HL-60 (cell line): ENCODE measurements at regions not wholly inside any gene's neighbourhood (a gene's known extent, or its start where the extent isn't known, plus 50 kb on each side); places are given as distances from the start of the nearest gene placed in this dataset.

Experiments used
- DNase-seq, 2 experiments: peaks; one replicate each; pipeline ENCODE4 v3.0.0-alpha.2; 2010 to 2020; ENCODE audit warnings: low read depth in 1 of 2, low spot score in 1 of 2
- H3K27ac ChIP-seq: fragments of 250-450 bp; sonication (Bioruptor Pico); replicated peaks from 2 replicates; pipeline ENCODE4 v1.5.1; 2020; ENCODE audit warnings: mild to moderate bottlenecking, moderate library complexity
- H3K27me3 ChIP-seq: fragments of 250-450 bp; sonication (Bioruptor Pico); 2 replicates; pipeline ENCODE4 v1.5.1; 2021; ENCODE audit warnings: mild to moderate bottlenecking, moderate library complexity; ENCODE audit not compliant: insufficient read depth, poor library complexity, severe bottlenecking
- H3K4me3 ChIP-seq: replicated peaks from 2 replicates; pipeline ENCODE4 v1.5.1; 2011; ENCODE audit warnings: mild to moderate bottlenecking, control low read depth, low read length; ENCODE audit not compliant: insufficient read depth
- GABPA ChIP-seq: IDR thresholded peaks from 2 replicates; pipeline ENCODE4 v1.6.1; 2012; ENCODE audit warnings: low read depth
- POLR2AphosphoS5 ChIP-seq: IDR thresholded peaks from 2 replicates; pipeline ENCODE4 v1.6.1; 2012; ENCODE audit warnings: low read depth
- SPI1 ChIP-seq: IDR thresholded peaks from 2 replicates; pipeline ENCODE4 v1.6.1; 2012; ENCODE audit warnings: low read depth, mild to moderate bottlenecking, borderline replicate concordance
- TF ChIP-seq, protein P1 (sequence below): IDR thresholded peaks from 2 replicates; pipeline ENCODE4 v1.6.1; 2012; ENCODE audit warnings: low read depth; ENCODE audit not compliant: insufficient replicate concordance
- TF ChIP-seq, protein P2 (sequence below): IDR thresholded peaks from one replicate; pipeline ENCODE4 v1.5.1; 2011; ENCODE audit warnings: low read length, control low read depth, inconsistent platforms; ENCODE audit not compliant: insufficient read depth

DNA sequence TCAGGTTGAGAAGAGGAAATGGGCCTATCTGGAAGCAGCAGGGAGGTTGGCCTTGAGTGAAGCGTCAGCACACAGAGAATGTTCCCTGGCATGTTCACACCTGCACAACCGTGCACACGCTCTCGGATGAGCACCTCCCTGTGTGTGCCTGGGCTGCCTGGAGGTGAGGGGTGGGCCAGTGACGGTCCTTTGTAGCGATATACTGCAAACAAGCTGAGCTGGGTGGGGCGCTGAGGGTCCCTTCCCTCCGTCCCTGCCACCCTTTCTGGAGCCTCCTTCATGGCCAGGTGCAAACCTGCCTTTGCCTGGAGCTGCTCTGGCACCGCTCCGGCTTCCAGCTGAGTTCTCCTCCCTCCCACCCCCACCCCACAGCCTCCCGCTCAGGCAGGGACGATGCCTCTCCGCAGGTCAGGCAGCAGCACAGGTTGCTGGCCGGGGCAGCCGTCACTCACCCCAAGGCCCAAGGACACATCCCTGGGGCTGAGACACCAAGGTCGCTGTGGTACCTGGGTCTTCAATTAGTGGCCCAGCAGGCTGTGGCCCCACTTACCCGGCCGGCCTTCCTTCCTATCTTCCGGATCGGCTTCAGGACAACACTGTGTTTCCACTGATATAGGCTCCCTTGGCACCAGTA lies 111.6 kb downstream of the ERMARD start:
- Histone ChIP-seq H3K27ac (no peak overlapping the region), H3K27me3 (no peaks in the 10 kb centered on the region), H3K4me3 (no peak overlapping the region)
- TF ChIP-seq, protein P1, sequence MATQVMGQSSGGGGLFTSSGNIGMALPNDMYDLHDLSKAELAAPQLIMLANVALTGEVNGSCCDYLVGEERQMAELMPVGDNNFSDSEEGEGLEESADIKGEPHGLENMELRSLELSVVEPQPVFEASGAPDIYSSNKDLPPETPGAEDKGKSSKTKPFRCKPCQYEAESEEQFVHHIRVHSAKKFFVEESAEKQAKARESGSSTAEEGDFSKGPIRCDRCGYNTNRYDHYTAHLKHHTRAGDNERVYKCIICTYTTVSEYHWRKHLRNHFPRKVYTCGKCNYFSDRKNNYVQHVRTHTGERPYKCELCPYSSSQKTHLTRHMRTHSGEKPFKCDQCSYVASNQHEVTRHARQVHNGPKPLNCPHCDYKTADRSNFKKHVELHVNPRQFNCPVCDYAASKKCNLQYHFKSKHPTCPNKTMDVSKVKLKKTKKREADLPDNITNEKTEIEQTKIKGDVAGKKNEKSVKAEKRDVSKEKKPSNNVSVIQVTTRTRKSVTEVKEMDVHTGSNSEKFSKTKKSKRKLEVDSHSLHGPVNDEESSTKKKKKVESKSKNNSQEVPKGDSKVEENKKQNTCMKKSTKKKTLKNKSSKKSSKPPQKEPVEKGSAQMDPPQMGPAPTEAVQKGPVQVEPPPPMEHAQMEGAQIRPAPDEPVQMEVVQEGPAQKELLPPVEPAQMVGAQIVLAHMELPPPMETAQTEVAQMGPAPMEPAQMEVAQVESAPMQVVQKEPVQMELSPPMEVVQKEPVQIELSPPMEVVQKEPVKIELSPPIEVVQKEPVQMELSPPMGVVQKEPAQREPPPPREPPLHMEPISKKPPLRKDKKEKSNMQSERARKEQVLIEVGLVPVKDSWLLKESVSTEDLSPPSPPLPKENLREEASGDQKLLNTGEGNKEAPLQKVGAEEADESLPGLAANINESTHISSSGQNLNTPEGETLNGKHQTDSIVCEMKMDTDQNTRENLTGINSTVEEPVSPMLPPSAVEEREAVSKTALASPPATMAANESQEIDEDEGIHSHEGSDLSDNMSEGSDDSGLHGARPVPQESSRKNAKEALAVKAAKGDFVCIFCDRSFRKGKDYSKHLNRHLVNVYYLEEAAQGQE: no peak
- no peak for TF ChIP-seq GABPA
- no peak for TF ChIP-seq POLR2AphosphoS5
- TF ChIP-seq, protein P2, sequence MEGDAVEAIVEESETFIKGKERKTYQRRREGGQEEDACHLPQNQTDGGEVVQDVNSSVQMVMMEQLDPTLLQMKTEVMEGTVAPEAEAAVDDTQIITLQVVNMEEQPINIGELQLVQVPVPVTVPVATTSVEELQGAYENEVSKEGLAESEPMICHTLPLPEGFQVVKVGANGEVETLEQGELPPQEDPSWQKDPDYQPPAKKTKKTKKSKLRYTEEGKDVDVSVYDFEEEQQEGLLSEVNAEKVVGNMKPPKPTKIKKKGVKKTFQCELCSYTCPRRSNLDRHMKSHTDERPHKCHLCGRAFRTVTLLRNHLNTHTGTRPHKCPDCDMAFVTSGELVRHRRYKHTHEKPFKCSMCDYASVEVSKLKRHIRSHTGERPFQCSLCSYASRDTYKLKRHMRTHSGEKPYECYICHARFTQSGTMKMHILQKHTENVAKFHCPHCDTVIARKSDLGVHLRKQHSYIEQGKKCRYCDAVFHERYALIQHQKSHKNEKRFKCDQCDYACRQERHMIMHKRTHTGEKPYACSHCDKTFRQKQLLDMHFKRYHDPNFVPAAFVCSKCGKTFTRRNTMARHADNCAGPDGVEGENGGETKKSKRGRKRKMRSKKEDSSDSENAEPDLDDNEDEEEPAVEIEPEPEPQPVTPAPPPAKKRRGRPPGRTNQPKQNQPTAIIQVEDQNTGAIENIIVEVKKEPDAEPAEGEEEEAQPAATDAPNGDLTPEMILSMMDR: no peak
- no peak for TF ChIP-seq SPI1
- DNase-seq: no peak

DNA sequence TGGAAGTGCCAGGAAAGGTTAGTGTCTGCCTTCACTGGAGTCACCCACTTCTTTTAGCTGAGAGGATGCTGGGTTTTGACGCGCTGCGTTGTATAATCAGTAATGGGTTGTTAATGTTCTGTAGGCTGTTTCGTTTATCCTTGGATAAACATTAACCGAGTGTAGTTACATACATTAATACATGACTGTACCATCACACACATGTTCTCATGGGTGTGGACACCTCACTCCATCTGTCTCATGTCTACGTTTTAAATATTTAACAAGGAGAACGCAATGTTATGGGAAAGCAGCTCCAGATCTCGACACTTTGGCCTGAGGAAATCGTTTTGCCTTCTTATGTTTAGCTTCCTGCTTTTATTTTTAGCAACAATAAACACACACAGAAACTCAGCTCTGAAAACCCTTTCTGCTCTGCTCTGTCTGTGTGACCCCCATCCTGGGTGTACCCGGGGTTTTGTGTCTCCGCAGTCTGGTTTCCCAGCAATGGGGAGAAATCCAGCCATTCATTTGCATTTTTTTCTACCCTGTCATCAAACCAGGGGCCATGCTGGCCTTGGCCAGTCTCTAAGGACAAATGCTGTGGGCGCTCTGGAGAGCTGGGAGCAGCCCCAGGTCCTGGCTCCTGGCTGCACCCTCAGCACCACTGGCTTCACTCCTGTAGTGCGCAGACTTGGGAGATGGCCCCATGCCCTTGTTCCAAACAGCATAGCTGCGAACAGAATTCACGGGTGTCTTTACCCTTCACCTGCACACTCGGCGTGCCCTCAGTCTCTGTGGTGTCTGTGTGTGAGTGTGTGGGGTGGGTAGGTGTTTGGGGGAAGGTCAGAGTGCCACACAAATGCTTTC lies 110.8 kb downstream of the ERMARD start:
- Histone ChIP-seq H3K27me3 (no peaks in the 10 kb centered on the region), H3K27ac (no peak overlapping the region), H3K4me3 (no peak overlapping the region)
- no peak for DNase-seq
- no peak for TF ChIP-seq POLR2AphosphoS5
- TF ChIP-seq, protein P2: no peak
- no peak for TF ChIP-seq SPI1
- no peak for TF ChIP-seq GABPA

DNA sequence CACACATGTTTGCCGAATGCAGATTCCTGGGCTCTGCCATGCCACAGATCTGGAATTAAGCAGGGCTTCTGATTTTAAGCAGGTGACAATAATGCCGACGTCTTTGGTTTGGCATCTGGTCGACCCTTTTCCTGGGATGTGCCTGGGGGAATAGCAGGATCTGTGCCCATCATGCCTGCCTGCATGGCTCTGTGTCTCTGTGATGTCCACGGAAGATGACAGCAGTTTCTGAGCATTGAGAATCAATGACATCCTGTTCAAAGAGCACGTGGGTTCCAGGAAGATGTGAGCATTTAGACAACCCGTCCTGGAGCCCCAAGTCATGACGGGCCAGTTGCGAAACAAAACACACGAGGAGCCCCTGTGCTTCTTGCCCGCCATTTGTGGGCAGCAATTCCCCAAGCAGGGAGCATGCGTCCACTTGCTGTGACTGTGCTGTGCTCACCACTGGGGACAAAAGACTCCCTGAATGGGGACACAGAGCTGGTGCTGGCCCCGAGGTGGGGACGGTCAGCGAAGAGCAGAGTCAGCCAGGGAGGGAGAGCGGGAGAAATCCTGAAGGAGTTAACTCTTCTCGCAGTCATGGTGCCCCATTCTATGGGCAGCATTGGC lies 110.1 kb downstream of the ERMARD start:
- H3K27me3 ChIP-seq: no peaks in the 10 kb centered on the region

More for the DNA sequence above, 110.1 kb downstream of the ERMARD start:
- no peak for DNase-seq
- H3K27ac ChIP-seq: no peak overlapping the region
- TF ChIP-seq SPI1 (no peak), GABPA (no peak), POLR2AphosphoS5 (no peak)
- TF ChIP-seq, protein P2: no peak
- TF ChIP-seq, protein P1: no peak
- no peak overlapping the region for H3K4me3 ChIP-seq
